OCI-LY3 (cell line): ENCODE measurements at regions not wholly inside any gene's neighbourhood (a gene's known extent, or its start where the extent isn't known, plus 50 kb on each side); places are given as distances from the start of the nearest gene placed in this dataset.

ENCODE experiments used
- CTCF ChIP-seq: fragments of 200-600, 300-600 bp; sonication (generic); IDR thresholded peaks from 2 replicates; pipeline ENCODE4 v1.5.1; 2014; ENCODE audit warnings: antibody characterized with exemption, low read length, low read depth
- EZH2phosphoT487 ChIP-seq: fragments of 200-600 bp; shearing (Covaris generic); IDR thresholded peaks from 2 replicates; pipeline ENCODE4 v1.6.1; 2018; ENCODE audit warnings: antibody characterized with exemption, mixed run types, low read depth

GRCh38 chr9:90447773-90448172 is 194.9 kb downstream of the DIRAS2 start:
- TF ChIP-seq CTCF (no peak), EZH2phosphoT487 (no peak)
